ENCODE measurements at regions not wholly inside any gene's neighbourhood (a gene's known extent, or its start where the extent isn't known, plus 50 kb on each side); places are given as distances from the start of the nearest gene placed in this dataset.
A peak's percentile ranks its signal among the peaks of the same experiment; 100 is the strongest.

DNA sequence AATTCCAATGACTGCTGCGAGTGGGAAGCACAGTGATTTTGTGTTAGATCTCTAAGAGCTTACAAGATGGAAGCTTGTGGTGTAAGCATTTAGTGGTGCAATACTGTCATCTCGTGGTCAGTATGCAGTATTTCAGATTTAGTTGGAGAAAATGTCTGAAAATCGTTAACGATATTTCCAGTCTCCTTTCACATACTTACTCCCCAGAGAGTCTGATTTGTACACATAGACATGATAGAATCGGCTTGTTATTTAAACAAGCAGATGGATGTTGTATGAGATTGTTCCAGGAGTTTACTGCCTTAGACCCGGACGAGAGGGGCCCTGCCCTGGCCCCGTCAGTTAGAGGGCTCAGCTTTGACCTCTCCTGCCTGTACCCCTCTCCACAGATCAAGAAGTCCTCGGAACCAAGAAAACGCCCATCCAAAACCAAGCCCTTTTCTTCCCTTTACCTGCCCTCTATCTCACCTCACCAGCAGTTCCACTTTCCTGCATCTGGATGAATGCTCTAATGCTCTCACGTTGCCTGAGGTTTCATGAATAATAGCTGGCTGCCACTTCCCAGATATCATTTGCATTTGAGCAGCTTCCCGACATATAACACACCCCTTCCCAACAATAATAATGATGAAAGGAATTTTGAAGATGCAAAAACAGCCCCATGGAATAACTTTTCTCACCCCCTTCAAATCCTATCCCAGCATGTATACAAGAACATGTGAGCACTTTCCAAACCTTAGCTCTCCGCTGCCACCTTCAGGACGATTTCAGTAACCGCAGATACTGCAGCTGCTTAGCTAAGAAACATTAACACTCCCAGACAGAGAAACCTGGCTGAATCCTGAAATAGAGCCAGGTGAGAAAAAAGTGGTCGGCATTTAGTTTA is 247.3 kb downstream of the LTN1 start:
- H2AK5ac ChIP-seq (ENCODE audit: low read length) = no peak overlapping the region
- no peak overlapping the region for H4K91ac ChIP-seq (ENCODE audit: low read depth, low read length)
- no peak overlapping the region for H2BK5ac ChIP-seq (ENCODE audit: low read depth, low read length, poor library complexity)
- no peak overlapping the region for H3K14ac ChIP-seq (ENCODE audit: low read length)
- no peak overlapping the region for H3K18ac ChIP-seq (ENCODE audit: low read length)
- no CpG with 5 or more reads among the region's 16 CpGs for WGBS (ENCODE audit: extremely low coverage, insufficient coverage, insufficient read length)
- H2BK12ac ChIP-seq (ENCODE audit: low read length) = no peak overlapping the region
- H4K12ac ChIP-seq (ENCODE audit: low read depth, low read length) = no peak overlapping the region
- H3K9ac ChIP-seq (ENCODE audit: low read length) = no peak overlapping the region
- H3K4me1 ChIP-seq (ENCODE audit: control insufficient read depth in 1 of 2, insufficient read depth in 2 of 2, low read length in 2 of 2) = no peaks in the 10 kb centered on the region
- H3K27ac ChIP-seq (ENCODE audit: low read depth, low read length) = no peak overlapping the region
- DNase-seq = peak; percentile 77 to 93
- H3K4me2 ChIP-seq (ENCODE audit: low read length) = peak overlapping the region; percentile 53
- H3K27me3 ChIP-seq (ENCODE audit: insufficient read depth, low read length) = no peaks in the 10 kb centered on the region
- H2AFZ ChIP-seq (ENCODE audit: insufficient read depth, low read length, poor library complexity) = no peak overlapping the region
- no peak overlapping the region for H3K4me3 ChIP-seq (ENCODE audit: low read depth, low read length)
- no peak overlapping the region for H3K23ac ChIP-seq (ENCODE audit: low read length)
- no peak overlapping the region for H3K4ac ChIP-seq (ENCODE audit: low read depth, low read length)
- H3K9me3 ChIP-seq (ENCODE audit: insufficient read depth, low read depth, low read length) = no peaks in the 10 kb centered on the region
- peaks cover 2% of the 10 kb centered on the region for H3K79me1 ChIP-seq (ENCODE audit: low read length)
- H2BK120ac ChIP-seq (ENCODE audit: insufficient read depth, low read length, poor library complexity) = peak overlapping the region; percentile 4
- no peaks in the 10 kb centered on the region for H3K79me2 ChIP-seq (ENCODE audit: control insufficient read depth, insufficient read depth, low read length, poor library complexity)
- no peaks in the 10 kb centered on the region for H3K36me3 ChIP-seq (ENCODE audit: control insufficient read depth in 1 of 2, insufficient read depth in 2 of 2, low read length in 2 of 2)
- peak overlapping the region; percentile 32 for H4K8ac ChIP-seq (ENCODE audit: low read depth, low read length)

DNA sequence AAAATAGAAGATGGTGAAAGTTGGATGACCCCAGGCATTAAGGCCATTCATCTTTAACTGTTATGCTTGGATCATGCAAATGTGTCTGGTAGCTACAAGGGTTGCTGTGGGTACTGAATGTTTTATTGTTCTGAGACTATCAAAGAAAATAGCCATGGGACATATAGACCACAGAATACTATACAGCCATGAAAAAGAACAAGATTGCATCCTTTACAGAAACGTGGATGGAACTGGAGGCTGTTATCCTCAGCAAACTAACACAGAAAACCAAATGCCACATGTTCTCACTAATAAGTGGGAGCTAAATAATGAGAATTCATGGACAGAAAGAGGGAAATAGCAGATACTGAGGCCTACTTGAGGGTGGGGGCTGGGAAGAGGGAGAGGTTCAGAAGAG is 249.0 kb downstream of the LTN1 start:
- Histone ChIP-seq H2AK5ac (ENCODE audit: low read length) (no peak overlapping the region), H2BK120ac (ENCODE audit: insufficient read depth, low read length, poor library complexity) (no peak overlapping the region), H3K9ac (ENCODE audit: low read length) (no peak overlapping the region), H3K36me3 (ENCODE audit: control insufficient read depth in 1 of 2, insufficient read depth in 2 of 2, low read length in 2 of 2) (no peaks in the 10 kb centered on the region), H4K91ac (ENCODE audit: low read depth, low read length) (no peak overlapping the region), H3K18ac (ENCODE audit: low read length) (no peak overlapping the region), H3K79me1 (ENCODE audit: low read length) (peaks cover 2% of the 10 kb centered on the region), H3K4me2 (ENCODE audit: low read length) (no peak overlapping the region), H3K27me3 (ENCODE audit: insufficient read depth, low read length) (no peaks in the 10 kb centered on the region), H3K27ac (ENCODE audit: low read depth, low read length) (no peak overlapping the region), H4K12ac (ENCODE audit: low read depth, low read length) (no peak overlapping the region), H2BK12ac (ENCODE audit: low read length) (no peak overlapping the region), H3K4me3 (ENCODE audit: low read depth, low read length) (no peak overlapping the region), H2AFZ (ENCODE audit: insufficient read depth, low read length, poor library complexity) (no peak overlapping the region), H3K4ac (ENCODE audit: low read depth, low read length) (no peak overlapping the region), H3K14ac (ENCODE audit: low read length) (no peak overlapping the region), H2BK5ac (ENCODE audit: low read depth, low read length, poor library complexity) (no peak overlapping the region), H3K79me2 (ENCODE audit: control insufficient read depth, insufficient read depth, low read length, poor library complexity) (no peaks in the 10 kb centered on the region), H3K23ac (ENCODE audit: low read length) (no peak overlapping the region), H4K8ac (ENCODE audit: low read depth, low read length) (no peak overlapping the region), H3K9me3 (ENCODE audit: insufficient read depth, low read depth, low read length) (no peaks in the 10 kb centered on the region), H3K4me1 (ENCODE audit: control insufficient read depth in 1 of 2, insufficient read depth in 2 of 2, low read length in 2 of 2) (no peaks in the 10 kb centered on the region)
- no CpG with 5 or more reads among the region's 1 CpG for whole genome bisulfite sequencing (ENCODE audit: extremely low coverage, insufficient coverage, insufficient read length)
- DNase-seq = no peak

DNA sequence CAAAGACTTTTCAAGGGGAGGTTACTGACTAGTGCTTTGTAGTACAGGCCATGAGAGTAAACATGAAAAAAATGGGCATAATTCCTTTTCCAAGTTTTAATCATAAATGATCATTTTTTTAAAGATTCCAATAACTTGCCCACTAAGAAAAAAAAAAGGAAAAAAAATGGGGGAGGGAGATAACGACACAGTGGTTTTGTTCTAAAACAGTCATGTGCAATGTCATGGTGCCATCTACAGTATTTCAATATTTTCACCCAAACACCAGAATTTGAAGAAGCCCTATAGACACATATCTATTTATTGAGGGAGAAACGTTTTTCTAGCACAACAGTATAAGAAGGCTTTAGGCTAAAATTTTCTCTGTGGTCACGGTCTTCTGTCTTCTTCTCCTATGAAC is 250.2 kb downstream of the LTN1 start:
- H3K27ac ChIP-seq (ENCODE audit: low read depth, low read length) = no peak overlapping the region
- no peaks in the 10 kb centered on the region for H3K36me3 ChIP-seq (ENCODE audit: control insufficient read depth in 1 of 2, insufficient read depth in 2 of 2, low read length in 2 of 2)
- no peak overlapping the region for H3K4me3 ChIP-seq (ENCODE audit: low read depth, low read length)
- H2AK5ac ChIP-seq (ENCODE audit: low read length) = no peak overlapping the region
- H4K12ac ChIP-seq (ENCODE audit: low read depth, low read length) = no peak overlapping the region
- no peak for DNase-seq
- no peak overlapping the region for H3K4ac ChIP-seq (ENCODE audit: low read depth, low read length)
- no peak overlapping the region for H2BK120ac ChIP-seq (ENCODE audit: insufficient read depth, low read length, poor library complexity)
- no peak overlapping the region for H3K18ac ChIP-seq (ENCODE audit: low read length)
- no peak overlapping the region for H2BK5ac ChIP-seq (ENCODE audit: low read depth, low read length, poor library complexity)
- H3K79me1 ChIP-seq (ENCODE audit: low read length) = peaks cover 2% of the 10 kb centered on the region
- H2AFZ ChIP-seq (ENCODE audit: insufficient read depth, low read length, poor library complexity) = no peak overlapping the region
- no peak overlapping the region for H4K91ac ChIP-seq (ENCODE audit: low read depth, low read length)
- no peak overlapping the region for H3K4me2 ChIP-seq (ENCODE audit: low read length)
- H3K27me3 ChIP-seq (ENCODE audit: insufficient read depth, low read length) = no peaks in the 10 kb centered on the region
- H3K14ac ChIP-seq (ENCODE audit: low read length) = no peak overlapping the region
- H3K23ac ChIP-seq (ENCODE audit: low read length) = no peak overlapping the region
- no peaks in the 10 kb centered on the region for H3K9me3 ChIP-seq (ENCODE audit: insufficient read depth, low read depth, low read length)
- H4K8ac ChIP-seq (ENCODE audit: low read depth, low read length) = no peak overlapping the region
- H3K4me1 ChIP-seq (ENCODE audit: control insufficient read depth in 1 of 2, insufficient read depth in 2 of 2, low read length in 2 of 2) = no peaks in the 10 kb centered on the region
- H3K79me2 ChIP-seq (ENCODE audit: control insufficient read depth, insufficient read depth, low read length, poor library complexity) = no peaks in the 10 kb centered on the region
- H3K9ac ChIP-seq (ENCODE audit: low read length) = no peak overlapping the region
- H2BK12ac ChIP-seq (ENCODE audit: low read length) = no peak overlapping the region
- no CpG with 5 or more reads among the region's 3 CpGs for WGBS (ENCODE audit: extremely low coverage, insufficient coverage, insufficient read length)

DNA sequence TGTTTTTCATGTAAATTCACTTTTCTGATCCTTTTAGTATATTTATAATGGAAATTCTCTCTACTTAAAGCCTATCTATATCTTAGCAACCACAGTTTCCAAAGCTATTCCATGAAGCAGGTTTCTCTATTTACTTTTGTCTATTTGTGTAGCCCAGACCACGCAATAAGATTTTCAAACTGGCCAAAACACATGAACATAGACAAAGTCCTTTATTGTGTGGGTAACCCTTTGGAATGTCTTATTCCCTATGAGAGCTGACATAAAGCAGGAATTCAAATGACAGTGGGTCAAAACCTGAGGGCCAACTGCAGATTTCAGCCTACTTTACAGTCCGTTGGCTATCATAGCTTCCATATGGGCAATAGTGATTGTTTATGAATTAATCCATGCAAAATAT is 252.6 kb downstream of the LTN1 start:
- no peak overlapping the region for H3K4me3 ChIP-seq (ENCODE audit: low read depth, low read length)
- H3K23ac ChIP-seq (ENCODE audit: low read length) = no peak overlapping the region
- H2BK12ac ChIP-seq (ENCODE audit: low read length) = no peak overlapping the region
- no peak overlapping the region for H3K27ac ChIP-seq (ENCODE audit: low read depth, low read length)
- H2BK5ac ChIP-seq (ENCODE audit: low read depth, low read length, poor library complexity) = no peak overlapping the region
- H3K14ac ChIP-seq (ENCODE audit: low read length) = no peak overlapping the region
- H3K4me1 ChIP-seq (ENCODE audit: control insufficient read depth in 1 of 2, insufficient read depth in 2 of 2, low read length in 2 of 2) = no peaks in the 10 kb centered on the region
- no peak overlapping the region for H3K4ac ChIP-seq (ENCODE audit: low read depth, low read length)
- no peak overlapping the region for H2AK5ac ChIP-seq (ENCODE audit: low read length)
- H3K18ac ChIP-seq (ENCODE audit: low read length) = no peak overlapping the region
- no peaks in the 10 kb centered on the region for H3K36me3 ChIP-seq (ENCODE audit: control insufficient read depth in 1 of 2, insufficient read depth in 2 of 2, low read length in 2 of 2)
- no CpG with 5 or more reads among the region's 2 CpGs for WGBS (ENCODE audit: extremely low coverage, insufficient coverage, insufficient read length)
- no peak for DNase-seq
- H3K79me1 ChIP-seq (ENCODE audit: low read length) = no peaks in the 10 kb centered on the region
- no peaks in the 10 kb centered on the region for H3K27me3 ChIP-seq (ENCODE audit: insufficient read depth, low read length)
- H3K9me3 ChIP-seq (ENCODE audit: insufficient read depth, low read depth, low read length) = no peaks in the 10 kb centered on the region
- no peak overlapping the region for H3K4me2 ChIP-seq (ENCODE audit: low read length)
- no peak overlapping the region for H3K9ac ChIP-seq (ENCODE audit: low read length)
- no peak overlapping the region for H4K8ac ChIP-seq (ENCODE audit: low read depth, low read length)
- no peak overlapping the region for H4K91ac ChIP-seq (ENCODE audit: low read depth, low read length)
- H3K79me2 ChIP-seq (ENCODE audit: control insufficient read depth, insufficient read depth, low read length, poor library complexity) = no peaks in the 10 kb centered on the region
- no peak overlapping the region for H4K12ac ChIP-seq (ENCODE audit: low read depth, low read length)
- H2BK120ac ChIP-seq (ENCODE audit: insufficient read depth, low read length, poor library complexity) = no peak overlapping the region
- no peak overlapping the region for H2AFZ ChIP-seq (ENCODE audit: insufficient read depth, low read length, poor library complexity)
